Endodermal cell (in vitro differentiated cells): ENCODE measurements at regions not wholly inside any gene's neighbourhood (a gene's known extent, or its start where the extent isn't known, plus 50 kb on each side); places are given as distances from the start of the nearest gene placed in this dataset.
A peak's percentile ranks its signal among the peaks of the same experiment; 100 is the strongest.

ENCODE experiments used
- DNase-seq: peaks from one replicate; pipeline ENCODE4 v3.0.0-alpha.2; 2017
- H3K27ac ChIP-seq: 2 replicates; pipeline ENCODE4 v1.5.1; 2013; ENCODE audit warnings: mild to moderate bottlenecking, low read depth, low read length, moderate library complexity
- H3K27me3 ChIP-seq: 2 replicates; pipeline ENCODE4 v1.6.1; 2013; ENCODE audit warnings: mild to moderate bottlenecking, low read length, moderate library complexity; ENCODE audit not compliant: insufficient read depth, control insufficient read depth, poor library complexity, severe bottlenecking
- H3K36me3 ChIP-seq: 2 replicates; pipeline ENCODE4 v1.7.0; 2013; ENCODE audit warnings: mild to moderate bottlenecking, low read length, moderate library complexity; ENCODE audit not compliant: control insufficient read depth, insufficient read depth
- H3K4me1 ChIP-seq: one replicate; pipeline ENCODE4 v1.7.0; 2013; ENCODE audit warnings: low read length; ENCODE audit not compliant: control insufficient read depth, insufficient read depth
- H3K4me3 ChIP-seq: 2 replicates; pipeline ENCODE4 v1.5.1; 2013; ENCODE audit warnings: mild to moderate bottlenecking, low read length, moderate library complexity
- H3K9ac ChIP-seq: 2 replicates; pipeline ENCODE4 v1.6.1; 2013; ENCODE audit warnings: mild to moderate bottlenecking, low read length, moderate library complexity; ENCODE audit not compliant: poor library complexity, severe bottlenecking; ENCODE audit errors: extremely low read depth
- H3K9me3 ChIP-seq: 2 replicates; pipeline ENCODE4 v1.6.1; 2013; ENCODE audit warnings: mild to moderate bottlenecking, low read length, moderate library complexity; ENCODE audit not compliant: control insufficient read depth
- H3K27ac Mint-ChIP-seq: 2 replicates; pipeline ENCODE4 v1.8.0; 2020; ENCODE audit warnings: mixed read lengths
- H3K27me3 Mint-ChIP-seq: 2 replicates; pipeline ENCODE4 v1.8.0; 2021; ENCODE audit warnings: mild to moderate bottlenecking, mixed read lengths; ENCODE audit not compliant: insufficient read depth
- H3K36me3 Mint-ChIP-seq: 2 replicates; pipeline ENCODE4 v1.8.0; 2020; ENCODE audit warnings: low read depth, mixed read lengths
- H3K4me1 Mint-ChIP-seq: 2 replicates; pipeline ENCODE4 v1.8.0; 2020; ENCODE audit warnings: mixed read lengths
- H3K4me3 Mint-ChIP-seq: 2 replicates; pipeline ENCODE4 v1.8.0; 2020; ENCODE audit warnings: mild to moderate bottlenecking, moderate library complexity, mixed read lengths
- H3K9me3 Mint-ChIP-seq: 2 replicates; pipeline ENCODE4 v1.8.0; 2020; ENCODE audit warnings: mild to moderate bottlenecking, mixed read lengths
- WGBS, 2 experiments: methylation state at CpG; one replicate each; pipeline versions ENCODE4 v1.1.5 to v1.1.7; 2013; ENCODE audit warnings: missing lambda C conversion rate in 2 of 2, mixed read lengths in 1 of 2; ENCODE audit not compliant: insufficient coverage in 1 of 2, insufficient read length in 1 of 2; 5-methylcytosine and 5-hydroxymethylcytosine counted together
- TF ChIP-seq, protein P1 (sequence below): fragments of 200-600 bp; sonication (generic); conservative IDR thresholded peaks from 2 replicates; pipeline ENCODE4 v1.5.0; 2021; ENCODE audit warnings: antibody characterized with exemption, mild to moderate bottlenecking

DNA sequence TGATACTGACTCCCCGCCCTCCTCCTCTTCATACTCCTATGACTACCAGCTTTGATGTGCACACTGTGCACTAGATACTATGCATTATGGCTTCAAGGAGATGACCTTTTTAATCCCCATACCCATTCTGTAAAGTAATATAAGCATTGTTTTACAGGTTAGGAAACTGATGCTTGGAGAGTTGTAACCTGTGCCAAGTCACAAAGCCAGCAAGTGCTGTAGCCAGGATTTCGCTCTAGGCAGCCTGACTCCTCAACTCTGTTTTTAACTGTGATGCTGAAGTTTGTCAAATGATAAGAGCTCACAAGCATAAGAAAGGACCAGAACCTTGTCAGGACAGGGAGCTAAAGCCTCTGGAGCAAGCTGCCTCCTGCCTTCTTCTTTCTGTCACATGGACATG, 461.3 kb downstream of the TMEM232 start:
- TF ChIP-seq, protein P1, sequence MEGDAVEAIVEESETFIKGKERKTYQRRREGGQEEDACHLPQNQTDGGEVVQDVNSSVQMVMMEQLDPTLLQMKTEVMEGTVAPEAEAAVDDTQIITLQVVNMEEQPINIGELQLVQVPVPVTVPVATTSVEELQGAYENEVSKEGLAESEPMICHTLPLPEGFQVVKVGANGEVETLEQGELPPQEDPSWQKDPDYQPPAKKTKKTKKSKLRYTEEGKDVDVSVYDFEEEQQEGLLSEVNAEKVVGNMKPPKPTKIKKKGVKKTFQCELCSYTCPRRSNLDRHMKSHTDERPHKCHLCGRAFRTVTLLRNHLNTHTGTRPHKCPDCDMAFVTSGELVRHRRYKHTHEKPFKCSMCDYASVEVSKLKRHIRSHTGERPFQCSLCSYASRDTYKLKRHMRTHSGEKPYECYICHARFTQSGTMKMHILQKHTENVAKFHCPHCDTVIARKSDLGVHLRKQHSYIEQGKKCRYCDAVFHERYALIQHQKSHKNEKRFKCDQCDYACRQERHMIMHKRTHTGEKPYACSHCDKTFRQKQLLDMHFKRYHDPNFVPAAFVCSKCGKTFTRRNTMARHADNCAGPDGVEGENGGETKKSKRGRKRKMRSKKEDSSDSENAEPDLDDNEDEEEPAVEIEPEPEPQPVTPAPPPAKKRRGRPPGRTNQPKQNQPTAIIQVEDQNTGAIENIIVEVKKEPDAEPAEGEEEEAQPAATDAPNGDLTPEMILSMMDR = no peak
- 88 to 97% methylated on average over 1 to 2 of the region's 2 CpGs for WGBS, 2 experiments

DNA sequence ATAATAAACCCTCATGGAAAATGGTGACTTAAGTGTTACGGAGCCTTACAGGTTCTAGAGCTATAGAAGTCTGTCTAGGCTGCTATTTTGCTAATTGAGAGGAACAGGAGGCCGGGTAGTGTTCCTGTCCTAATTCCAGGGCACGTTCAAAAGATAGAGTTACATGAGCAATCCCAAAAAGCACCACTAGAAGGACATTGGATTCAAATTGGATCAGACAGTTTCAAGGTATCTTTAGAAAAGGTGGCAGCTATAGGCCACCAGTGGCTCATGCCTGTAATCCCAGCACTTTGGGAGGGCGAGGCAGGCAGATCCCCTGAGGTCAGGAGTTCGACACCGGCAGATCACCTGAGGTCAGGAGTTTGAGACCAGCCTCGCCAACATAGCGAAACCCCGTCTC, 458.8 kb downstream of the TMEM232 start:
- no peak overlapping the region for H3K4me3 Mint-ChIP-seq

More for the DNA sequence above, 461.3 kb downstream of the TMEM232 start:
- Mint-ChIP-seq H3K9me3 (no peaks in the 10 kb centered on the region), H3K27me3 (peaks cover 57% of the 10 kb centered on the region), H3K4me3 (no peak overlapping the region), H3K27ac (no peak overlapping the region), H3K4me1 (peaks cover 16% of the 10 kb centered on the region), H3K36me3 (no peaks in the 10 kb centered on the region)
- Histone ChIP-seq H3K9me3 (no peaks in the 10 kb centered on the region), H3K27me3 (peaks cover 75% of the 10 kb centered on the region), H3K9ac (no peak overlapping the region), H3K4me1 (peaks cover 7% of the 10 kb centered on the region), H3K36me3 (no peaks in the 10 kb centered on the region), H3K27ac (no peak overlapping the region), H3K4me3 (no peak overlapping the region)
- no peak for DNase-seq

GRCh38 chr5:110268283-110268682, 458.2 kb downstream of the TMEM232 start:
- Mint-ChIP-seq H3K4me3 (no peak overlapping the region), H3K4me1 (peaks cover 19% of the 10 kb centered on the region), H3K27me3 (peaks cover 57% of the 10 kb centered on the region), H3K36me3 (no peaks in the 10 kb centered on the region), H3K27ac (no peak overlapping the region), H3K9me3 (no peaks in the 10 kb centered on the region)
- H3K9ac ChIP-seq = no peak overlapping the region
- DNase-seq = peak; percentile 40
- H3K27ac ChIP-seq = peak overlapping the region; percentile 62
- no peak overlapping the region for H3K4me3 ChIP-seq
- no peaks in the 10 kb centered on the region for H3K9me3 ChIP-seq
- TF ChIP-seq, protein P1 = no peak
- H3K4me1 ChIP-seq = peaks cover 7% of the 10 kb centered on the region
- no peaks in the 10 kb centered on the region for H3K36me3 ChIP-seq
- H3K27me3 ChIP-seq = peaks cover 60% of the 10 kb centered on the region

More for the DNA sequence above, 458.8 kb downstream of the TMEM232 start:
- TF ChIP-seq, protein P1 = peak; percentile 49
- WGBS, 2 experiments = 84 to 95% methylated on average over 6 to 9 of the region's 9 CpGs
- Histone ChIP-seq H3K36me3 (no peaks in the 10 kb centered on the region), H3K27ac (no peak overlapping the region), H3K9ac (no peak overlapping the region), H3K4me1 (peaks cover 7% of the 10 kb centered on the region), H3K9me3 (no peaks in the 10 kb centered on the region), H3K27me3 (peaks cover 66% of the 10 kb centered on the region), H3K4me3 (no peak overlapping the region)
- Mint-ChIP-seq H3K27me3 (peaks cover 63% of the 10 kb centered on the region), H3K27ac (no peak overlapping the region), H3K36me3 (no peaks in the 10 kb centered on the region), H3K9me3 (no peaks in the 10 kb centered on the region), H3K4me1 (peaks cover 18% of the 10 kb centered on the region)
- no peak for DNase-seq
